ENCODE measurements at regions not wholly inside any gene's neighbourhood (a gene's known extent, or its start where the extent isn't known, plus 50 kb on each side); places are given as distances from the start of the nearest gene placed in this dataset.
"Not testable (repeated sequence)": the region's sequence is repeated elsewhere in the genome, so short reads cannot be mapped to it uniquely, and the experiment has no call there.

- DNase-seq = no peak
These were observed 240.1 kb downstream of the TFAP2A start for GRCh38 chr6:10174761-10175160.

GRCh38 chr6:10174056-10174455 lies 240.8 kb downstream of the TFAP2A start:
- DNase-seq = no peak

- DNase-seq = not testable (repeated sequence)
These were observed 243.2 kb downstream of the TFAP2A start for GRCh38 chr6:10171706-10172105.

- no peak for DNase-seq
These were observed 244.1 kb downstream of the TFAP2A start for GRCh38 chr6:10170816-10171215.

- no peak for DNase-seq
These were observed 248.8 kb downstream of the TFAP2A start for GRCh38 chr6:10166031-10166430.

- no peak for DNase-seq
These were observed 251.5 kb downstream of the TFAP2A start for GRCh38 chr6:10163203-10163962.

GRCh38 chr6:10156875-10157274 lies 258.0 kb downstream of the TFAP2A start:
- no peak for DNase-seq

GRCh38 chr6:10154251-10154650 lies 260.6 kb downstream of the TFAP2A start:
- no peak for DNase-seq

- DNase-seq = no peak
These were observed 263.5 kb downstream of the TFAP2A start for GRCh38 chr6:10151144-10151915.

GRCh38 chr6:10149603-10150002 lies 265.3 kb downstream of the TFAP2A start:
- DNase-seq = no peak

GRCh38 chr6:10146715-10147451 lies 268.0 kb downstream of the TFAP2A start:
- no peak for DNase-seq

- no peak for DNase-seq
These were observed 270.1 kb downstream of the TFAP2A start for GRCh38 chr6:10144772-10145171.

- no peak for DNase-seq
These were observed 273.0 kb downstream of the TFAP2A start for GRCh38 chr6:10141746-10142443.

GRCh38 chr6:10140824-10141223 lies 274.1 kb downstream of the TFAP2A start:
- no peak for DNase-seq

GRCh38 chr6:10140136-10140535 lies 274.7 kb downstream of the TFAP2A start:
- no peak for DNase-seq

GRCh38 chr6:10138917-10139316 lies 276.0 kb downstream of the TFAP2A start:
- DNase-seq = no peak

GRCh38 chr6:10136636-10137035 lies 278.2 kb downstream of the TFAP2A start:
- no peak for DNase-seq

- DNase-seq = not testable (repeated sequence)
These were observed 280.7 kb downstream of the TFAP2A start for GRCh38 chr6:10134185-10134584.

- DNase-seq = no peak
These were observed 286.2 kb downstream of the TFAP2A start for GRCh38 chr6:10128721-10129120.

- no peak for DNase-seq
These were observed 292.7 kb downstream of the TFAP2A start for GRCh38 chr6:10122164-10122563.

GRCh38 chr6:10112871-10113549 lies 301.9 kb downstream of the TFAP2A start:
- no peak for DNase-seq

GRCh38 chr6:10111975-10112374 lies 302.9 kb downstream of the TFAP2A start:
- no peak for DNase-seq

All from stimulated activated CD4-positive, alpha-beta T cell treated with anti-CD3 and anti-CD28 coated beads, Interleukin-4, amount 100 ng/mL, for 4 hours (primary cell).